B cell (primary cell): ENCODE measurements at regions not wholly inside any gene's neighbourhood (a gene's known extent, or its start where the extent isn't known, plus 50 kb on each side); places are given as distances from the start of the nearest gene placed in this dataset.

Experiments used
- ATAC-seq: fragments of 200-7000 bp; cut with Tn5 transposase; one replicate; pipeline ENCODE4 v1.10.0; 2021; ENCODE audit warnings: low read depth, mild to moderate bottlenecking, moderate number of reproducible peaks, moderate library complexity
- CTCF ChIA-PET: fragments of 350-600 bp; sonication (Branson Sonifier 250); formaldehyde crosslinking; loops from one replicate; lab custom pipeline; 2021; ENCODE audit warnings: antibody characterized with exemption, inconsistent platforms; lab: Charles Lee
- POLR2A ChIA-PET: fragments of 350-600 bp; sonication (Branson Sonifier 250); formaldehyde crosslinking; loops from one replicate; lab custom pipeline; 2021; ENCODE audit warnings: antibody characterized with exemption; lab: Charles Lee
- DNase-seq: peaks from one replicate; pipeline ENCODE4 v3.0.0; 2013
- H2AFZ ChIP-seq: 2 replicates; pipeline ENCODE4 v1.6.1; 2012; ENCODE audit warnings: mild to moderate bottlenecking, low read depth, low read length; ENCODE audit not compliant: insufficient read depth, poor library complexity, severe bottlenecking
- H3K27ac ChIP-seq, 2 donors: 1 replicate in 1 of 2; 2 replicates in 1 of 2; pipeline ENCODE4 v1.5.1; 2012 to 2013; ENCODE audit warnings: low read length in 2 of 2, mild to moderate bottlenecking in 2 of 2, moderate library complexity in 1 of 2
- H3K27me3 ChIP-seq, 4 experiments: fragments of 200-600 bp in 1 of 4; sonication (generic) in 1 of 4; replicated peaks in 1 of 4; 1 replicate in 2 of 4; 2 replicates in 2 of 4; pipeline versions ENCODE4 v1.6.1 to v1.7.0; 2013 to 2016; ENCODE audit warnings: low read length in 3 of 4, mild to moderate bottlenecking in 2 of 4, mixed read lengths in 1 of 4, moderate library complexity in 1 of 4; ENCODE audit not compliant: insufficient read depth in 4 of 4, control insufficient read depth in 3 of 4; ENCODE audit errors: control extremely low read depth in 1 of 4
- H3K36me3 ChIP-seq, 2 experiments: replicated peaks in 1 of 2; 1 replicate in 1 of 2; 2 replicates in 1 of 2; pipeline versions ENCODE4 v1.6.1 to v1.7.1; 2013; ENCODE audit warnings: low read length in 1 of 2; ENCODE audit not compliant: insufficient read depth in 2 of 2, control insufficient read depth in 1 of 2; ENCODE audit errors: control extremely low read depth in 1 of 2, extremely low read depth in 1 of 2
- H3K4me1 ChIP-seq, 2 donors: fragments of 200-600 bp in 1 of 2; sonication (generic) in 1 of 2; 1 replicate in 1 of 2; 2 replicates in 1 of 2; pipeline versions ENCODE4 v1.5.1 to v1.6.1; 2013 to 2017; ENCODE audit warnings: low read length in 2 of 2; ENCODE audit not compliant: control insufficient read depth in 2 of 2, insufficient read depth in 2 of 2
- H3K4me2 ChIP-seq: replicated peaks from 2 replicates; pipeline ENCODE3; 2012; ENCODE audit warnings: mild to moderate bottlenecking, low read depth, low read length; ENCODE audit not compliant: poor library complexity, severe bottlenecking
- H3K4me3 ChIP-seq, 5 experiments: fragments of 200-600 bp in 1 of 5; sonication (generic) in 1 of 5; 1 replicate in 3 of 5; 2 replicates in 2 of 5; pipeline versions ENCODE4 v1.5.1 to v1.7.0; 2011 to 2016; ENCODE audit warnings: low read length in 4 of 5, mild to moderate bottlenecking in 4 of 5, low read depth in 2 of 5, control low read depth in 1 of 5, moderate library complexity in 1 of 5; ENCODE audit not compliant: insufficient read depth in 1 of 5; ENCODE audit errors: control extremely low read depth in 1 of 5, extremely low read depth in 1 of 5
- H3K79me2 ChIP-seq: fragments of 200-600 bp; sonication (generic); one replicate; pipeline ENCODE4 v1.6.0; 2016; ENCODE audit warnings: low read length; ENCODE audit not compliant: control insufficient read depth, insufficient read depth
- H3K9ac ChIP-seq: fragments of 200-600 bp; sonication (generic); 2 replicates; pipeline ENCODE4 v1.6.1; 2017; ENCODE audit warnings: mild to moderate bottlenecking, low read length, moderate library complexity
- H3K9me3 ChIP-seq, 3 donors: one replicate each; pipeline versions ENCODE4 v1.6.1 to v1.7.1; 2013; ENCODE audit warnings: low read length in 2 of 3; ENCODE audit not compliant: control insufficient read depth in 2 of 3, insufficient read depth in 1 of 3; ENCODE audit errors: control extremely low read depth in 1 of 3
- H4K20me1 ChIP-seq: 2 replicates; pipeline ENCODE4 v1.6.0; 2012; ENCODE audit warnings: mild to moderate bottlenecking, low read length; ENCODE audit not compliant: insufficient read depth, control insufficient read depth, poor library complexity, severe bottlenecking
- H3K27ac Mint-ChIP-seq: one replicate; pipeline ENCODE4 v1.8.0; 2021; ENCODE audit warnings: mixed read lengths
- H3K27me3 Mint-ChIP-seq: one replicate; pipeline ENCODE4 v1.8.0; 2021; ENCODE audit warnings: mixed read lengths
- H3K4me1 Mint-ChIP-seq: one replicate; pipeline ENCODE4 v1.8.0; 2021; ENCODE audit warnings: mixed read lengths
- H3K4me3 Mint-ChIP-seq: one replicate; pipeline ENCODE4 v1.8.0; 2021; ENCODE audit warnings: mixed read lengths
- H3K9me3 Mint-ChIP-seq: one replicate; pipeline ENCODE4 v1.8.0; 2022; ENCODE audit warnings: mixed read lengths; ENCODE audit not compliant: insufficient read depth
- CTCF ChIP-seq: fragments of 200-600 bp; IDR thresholded peaks from one replicate; pipeline ENCODE4 v1.8.0; 2022; ENCODE audit warnings: antibody characterized with exemption, mild to moderate bottlenecking
- EZH2 ChIP-seq: IDR thresholded peaks from 2 replicates; pipeline ENCODE4 v1.6.1; 2012; ENCODE audit warnings: borderline replicate concordance, low read depth, mild to moderate bottlenecking, moderate library complexity, low read length; ENCODE audit not compliant: insufficient read depth, poor library complexity, severe bottlenecking
- WGBS: methylation state at CpG from one replicate; pipeline ENCODE4 v1.1.5; 2013; ENCODE audit warnings: missing lambda C conversion rate; ENCODE audit not compliant: insufficient coverage; 5-methylcytosine and 5-hydroxymethylcytosine counted together
- intact Hi-C: fragments of 100-400 bp; cut with micrococcal nuclease; formaldehyde crosslinking; loops from one replicate; pipeline ENCODE4 v1.10.0; 2022

DNA sequence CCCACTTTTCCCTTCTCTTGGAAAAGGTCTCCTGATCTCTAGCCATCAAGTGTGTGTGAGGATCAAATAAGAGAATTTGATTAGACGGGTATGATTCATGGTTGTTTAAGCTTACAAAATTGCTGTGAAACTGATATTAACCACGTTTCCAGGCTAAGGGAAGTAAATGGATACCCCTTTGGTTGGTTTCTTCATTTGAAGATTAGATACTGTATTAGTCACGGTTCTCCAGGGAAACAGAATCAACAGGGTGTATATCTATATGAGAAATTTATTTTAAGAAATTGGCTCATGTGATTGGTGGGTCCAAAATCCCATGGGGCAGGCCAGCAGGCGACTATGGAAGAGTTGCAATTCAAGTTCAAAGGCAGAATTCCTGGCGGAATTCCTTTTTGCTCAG, 112.7 kb upstream of the SELENOK start:
- no peaks in the 10 kb centered on the region for H3K4me1 Mint-ChIP-seq
- H3K27me3 ChIP-seq, result peaks cover 0 to 5% (median 0%) of the 10 kb centered on the region in 4 experiments
- whole genome bisulfite sequencing, result 100% methylated on average over 1 of the region's 5 CpGs
- intact Hi-C loops, result no loop called here
- H3K4me3 Mint-ChIP-seq, result no peak overlapping the region
- H3K4me2 ChIP-seq, result no peak overlapping the region
- H3K9ac ChIP-seq, result no peak overlapping the region
- DNase-seq, result no peak
- H3K79me2 ChIP-seq, result no peaks in the 10 kb centered on the region
- TF ChIP-seq EZH2, result no peak
- no peak for TF ChIP-seq CTCF
- H3K27ac ChIP-seq, result no peak overlapping the region
- POLR2A ChIA-PET, result no interaction called here
- CTCF ChIA-PET, result no interaction called here
- no peak for ATAC-seq
- no peaks in the 10 kb centered on the region for H4K20me1 ChIP-seq
- H3K27ac Mint-ChIP-seq, result no peak overlapping the region
- H3K4me1 ChIP-seq, result no peaks in the 10 kb centered on the region
- no peaks in the 10 kb centered on the region for H3K36me3 ChIP-seq
- H2AFZ ChIP-seq, result no peak overlapping the region
- no peaks in the 10 kb centered on the region for H3K9me3 Mint-ChIP-seq
- H3K9me3 ChIP-seq, result peaks cover 0 to 2% (median 0%) of the 10 kb centered on the region in 3 donors
- peaks cover 5% of the 10 kb centered on the region for H3K27me3 Mint-ChIP-seq
- no peak overlapping the region for H3K4me3 ChIP-seq

- TF ChIP-seq CTCF (no peak), EZH2 (no peak)
- Histone ChIP-seq H3K27ac (no peak overlapping the region), H3K79me2 (no peaks in the 10 kb centered on the region), H3K9me3 (peaks cover 0 to 2% (median 0%) of the 10 kb centered on the region in 3 donors), H3K27me3 (peaks cover 0 to 3% (median 0%) of the 10 kb centered on the region in 4 experiments), H4K20me1 (no peaks in the 10 kb centered on the region), H3K4me1 (no peaks in the 10 kb centered on the region), H3K4me2 (no peak overlapping the region), H3K9ac (no peak overlapping the region), H2AFZ (no peak overlapping the region), H3K36me3 (no peaks in the 10 kb centered on the region), H3K4me3 (no peak overlapping the region)
- POLR2A ChIA-PET, result no interaction called here
- Mint-ChIP-seq H3K27me3 (peaks cover 4% of the 10 kb centered on the region), H3K4me3 (no peak overlapping the region), H3K4me1 (no peaks in the 10 kb centered on the region), H3K27ac (no peak overlapping the region), H3K9me3 (no peaks in the 10 kb centered on the region)
- CTCF ChIA-PET, result no interaction called here
- DNase-seq (no peak), ATAC-seq (no peak)
- intact Hi-C loops, result no loop called here
- WGBS, result 75% methylated on average over 4 of the region's 9 CpGs
These were observed 111.5 kb upstream of the SELENOK start for GRCh38 chr3:54003136-54003535.
